HepG2 (cell line): ENCODE measurements at regions not wholly inside any gene's neighbourhood (a gene's known extent, or its start where the extent isn't known, plus 50 kb on each side); places are given as distances from the start of the nearest gene placed in this dataset.

ENCODE experiments used
- ATAC-seq: fragments of 200-7000 bp; cut with Tn5 transposase; 3 replicates; pipeline ENCODE4 v1.9.1; 2020; ENCODE audit warnings: mild to moderate bottlenecking, moderate library complexity
- BruUV-seq: library from RNA; stranded (reverse); fragments of 400-500 nt; replicated peaks from 2 replicates; lab custom pipeline; 2021; lab: Mats Ljungman, UMichigan
- CTCF ChIA-PET: fragments of 300-600 bp; formaldehyde crosslinking; extraction: SDS; loops from one replicate; lab custom pipeline; 2021; ENCODE audit warnings: low total read pairs, inconsistent platforms, low intra/inter-chr PET ratio; lab: Yijun Ruan, JAX
- POLR2A ChIA-PET: fragments of 350-600 bp; sonication (Branson Sonifier 250); formaldehyde crosslinking; loops from one replicate; lab custom pipeline; 2020; ENCODE audit warnings: antibody characterized with exemption, inconsistent platforms; lab: Yijun Ruan, JAX
- DNase-seq: peaks from one replicate; pipeline ENCODE4 v3.0.0-alpha.2; 2015; ENCODE audit warnings: low spot score
- FAIRE-seq: peaks from 3 replicates; lab custom pipeline; 2011; peaks lifted over from hg19 to GRCh38; lab: Jason Lieb, UNC
- H2AFZ ChIP-seq: one replicate; pipeline ENCODE4 v1.6.1; 2011; ENCODE audit warnings: low read length, inconsistent platforms
- H3K27ac ChIP-seq: fragments of 300-600 bp; 3 replicates; pipeline ENCODE4 v1.8.0; 2011; ENCODE audit warnings: mixed run types, mild to moderate bottlenecking, mixed read lengths, low read length, inconsistent platforms; ENCODE audit not compliant: insufficient read depth; ENCODE audit errors: extremely low read length
- H3K27me3 ChIP-seq, 2 experiments: fragments of 200-600 bp in 1 of 2; 2 replicates in 1 of 2; 3 replicates in 1 of 2; pipeline versions ENCODE4 v1.6.0 to v1.8.0; 2011; ENCODE audit warnings: low read length in 2 of 2, mild to moderate bottlenecking in 2 of 2, moderate library complexity in 2 of 2, inconsistent platforms in 1 of 2; ENCODE audit not compliant: insufficient read depth in 2 of 2, control insufficient read depth in 1 of 2
- H3K36me3 ChIP-seq, 2 experiments: fragments of 200-600 bp in 1 of 2; replicated peaks in 1 of 2; 2 replicates in 1 of 2; 3 replicates in 1 of 2; pipeline versions ENCODE4 v1.5.1 to v1.8.0; 2011; ENCODE audit warnings: low read length in 2 of 2, inconsistent platforms in 1 of 2; ENCODE audit not compliant: insufficient read depth in 2 of 2, control insufficient read depth in 1 of 2
- H3K4me1 ChIP-seq: 2 replicates; pipeline ENCODE4 v1.5.1; 2012; ENCODE audit warnings: low read length, inconsistent platforms; ENCODE audit not compliant: insufficient read depth
- H3K4me2 ChIP-seq: 2 replicates; pipeline ENCODE4 v1.6.0; 2011; ENCODE audit warnings: low read depth, low read length, inconsistent platforms
- H3K4me3 ChIP-seq, 3 experiments: fragments of 200-600 bp in 1 of 3; sonication (generic), shearing (Covaris generic) in 1 of 3; replicated peaks in 1 of 3; 2 replicates each; pipeline ENCODE4 v1.5.1; 2011 to 2016; ENCODE audit warnings: low read length in 3 of 3, inconsistent platforms in 2 of 3, low read depth in 2 of 3, mild to moderate bottlenecking in 2 of 3, control low read depth in 1 of 3, mixed read lengths in 1 of 3; ENCODE audit not compliant: insufficient read depth in 1 of 3
- H3K79me2 ChIP-seq: one replicate; pipeline ENCODE4 v1.6.1; 2011; ENCODE audit warnings: low read length, inconsistent platforms; ENCODE audit not compliant: insufficient read depth
- H3K9ac ChIP-seq: 2 replicates; pipeline ENCODE4 v1.6.0; 2011; ENCODE audit warnings: mild to moderate bottlenecking, low read depth, low read length, inconsistent platforms; ENCODE audit not compliant: insufficient read depth
- H3K9me3 ChIP-seq: 2 replicates; pipeline ENCODE4 v1.5.1; 2012; ENCODE audit warnings: mild to moderate bottlenecking, low read length
- H4K20me1 ChIP-seq: 2 replicates; pipeline ENCODE4 v1.6.0; 2011; ENCODE audit warnings: inconsistent platforms, mild to moderate bottlenecking, low read length, moderate library complexity; ENCODE audit not compliant: insufficient read depth
- ARNTL ChIP-seq: sonication (generic); formaldehyde crosslinking; IDR thresholded peaks from 2 replicates; pipeline ENCODE4 v1.4.0; 2020; ENCODE audit warnings: mild to moderate bottlenecking, missing genetic modification reagents
- BCL6 ChIP-seq: IDR thresholded peaks from 2 replicates; pipeline ENCODE4 v1.6.1; 2016; ENCODE audit warnings: missing genetic modification reagents, missing compliant biosample characterization
- ELF3 ChIP-seq: IDR thresholded peaks from 2 replicates; pipeline ENCODE4 v1.6.1; 2016; ENCODE audit warnings: missing genetic modification reagents, missing compliant biosample characterization
- FOXA3 ChIP-seq: IDR thresholded peaks from 2 replicates; pipeline ENCODE4 v1.6.1; 2016; ENCODE audit warnings: missing genetic modification reagents, missing compliant biosample characterization
- FOXP1 ChIP-seq, 2 experiments: fragments of 450-650 bp in 1 of 2; IDR thresholded peaks; 2 replicates each; pipeline ENCODE4 v1.6.1; 2017 to 2018; ENCODE audit warnings: antibody characterized with exemption in 1 of 2
- GATAD1 ChIP-seq: IDR thresholded peaks from 2 replicates; pipeline ENCODE4 v1.6.1; 2016; ENCODE audit warnings: missing genetic modification reagents, missing compliant biosample characterization
- IRX3 ChIP-seq: sonication (generic); formaldehyde crosslinking; IDR thresholded peaks from 2 replicates; pipeline ENCODE4 v1.8.1; 2023; ENCODE audit warnings: mild to moderate bottlenecking, low read depth, missing genetic modification reagents, borderline replicate concordance
- NR2F1 ChIP-seq, 2 experiments: fragments of 450-650 bp in 1 of 2; formaldehyde crosslinking in 1 of 2; IDR thresholded peaks; 2 replicates each; pipeline versions ENCODE4 v1.5.0 to v1.6.1; 2016 to 2020; ENCODE audit warnings: mild to moderate bottlenecking in 1 of 2, missing compliant biosample characterization in 1 of 2, missing genetic modification reagents in 1 of 2, moderate library complexity in 1 of 2
- SOX6 ChIP-seq, 2 experiments: fragments of 450-650 bp in 1 of 2; sonication (generic) in 1 of 2; formaldehyde crosslinking in 1 of 2; IDR thresholded peaks; 2 replicates each; pipeline versions ENCODE4 v1.4.0 to v1.6.1; 2017 to 2020; ENCODE audit warnings: antibody characterized with exemption in 1 of 2, mild to moderate bottlenecking in 1 of 2, missing genetic modification reagents in 1 of 2
- ZC3H4 ChIP-seq: sonication (generic); formaldehyde crosslinking; IDR thresholded peaks from 2 replicates; pipeline ENCODE4 v1.4.0; 2020; ENCODE audit warnings: missing genetic modification reagents, borderline replicate concordance
- ZMYM4 ChIP-seq: sonication (generic); formaldehyde crosslinking; IDR thresholded peaks from 2 replicates; pipeline ENCODE4 v1.8.1; 2023; ENCODE audit warnings: mild to moderate bottlenecking, missing genetic modification reagents
- ZNF552 ChIP-seq: sonication (generic); formaldehyde crosslinking; IDR thresholded peaks from 2 replicates; pipeline ENCODE4 v1.9.0; 2022; ENCODE audit warnings: missing genetic modification reagents, mild to moderate bottlenecking, borderline replicate concordance
- ZNF891 ChIP-seq: sonication (generic); formaldehyde crosslinking; IDR thresholded peaks from 2 replicates; pipeline ENCODE4 v1.5.0; 2020; ENCODE audit warnings: mild to moderate bottlenecking, missing genetic modification reagents
- WGBS: methylation state at CpG from one replicate; pipeline ENCODE4 v1.1.6; 2017; ENCODE audit warnings: low lambda C conversion rate; 5-methylcytosine and 5-hydroxymethylcytosine counted together
- in situ Hi-C: cut with HindIII; loops from 2 replicates; pipeline ENCODE4 v1.10.0; 2017; ENCODE audit warnings: low pct_unique_long_range_greater_than_20kb; ENCODE audit not compliant: extremely low pct_ligation_motif_present
- intact Hi-C: fragments of 100-400 bp; cut with micrococcal nuclease; formaldehyde crosslinking; loops from one replicate; pipeline ENCODE4 v1.10.0; 2022; ENCODE audit not compliant: unreplicated experiment
- TF ChIP-seq, protein P1 (sequence below): sonication (generic); formaldehyde crosslinking; IDR thresholded peaks from 2 replicates; pipeline ENCODE4 v1.5.0; 2020; ENCODE audit warnings: missing genetic modification reagents, mild to moderate bottlenecking, borderline replicate concordance
- TF ChIP-seq, protein P2 (sequence below): sonication (generic); IDR thresholded peaks from 2 replicates; pipeline ENCODE4 v1.6.1; 2016; ENCODE audit warnings: low read depth, borderline replicate concordance
- TF ChIP-seq, protein P3 (sequence below): sonication (generic); formaldehyde crosslinking; conservative IDR thresholded peaks from 2 replicates; pipeline ENCODE4 v1.8.0; 2022; ENCODE audit warnings: missing genetic modification reagents

DNA sequence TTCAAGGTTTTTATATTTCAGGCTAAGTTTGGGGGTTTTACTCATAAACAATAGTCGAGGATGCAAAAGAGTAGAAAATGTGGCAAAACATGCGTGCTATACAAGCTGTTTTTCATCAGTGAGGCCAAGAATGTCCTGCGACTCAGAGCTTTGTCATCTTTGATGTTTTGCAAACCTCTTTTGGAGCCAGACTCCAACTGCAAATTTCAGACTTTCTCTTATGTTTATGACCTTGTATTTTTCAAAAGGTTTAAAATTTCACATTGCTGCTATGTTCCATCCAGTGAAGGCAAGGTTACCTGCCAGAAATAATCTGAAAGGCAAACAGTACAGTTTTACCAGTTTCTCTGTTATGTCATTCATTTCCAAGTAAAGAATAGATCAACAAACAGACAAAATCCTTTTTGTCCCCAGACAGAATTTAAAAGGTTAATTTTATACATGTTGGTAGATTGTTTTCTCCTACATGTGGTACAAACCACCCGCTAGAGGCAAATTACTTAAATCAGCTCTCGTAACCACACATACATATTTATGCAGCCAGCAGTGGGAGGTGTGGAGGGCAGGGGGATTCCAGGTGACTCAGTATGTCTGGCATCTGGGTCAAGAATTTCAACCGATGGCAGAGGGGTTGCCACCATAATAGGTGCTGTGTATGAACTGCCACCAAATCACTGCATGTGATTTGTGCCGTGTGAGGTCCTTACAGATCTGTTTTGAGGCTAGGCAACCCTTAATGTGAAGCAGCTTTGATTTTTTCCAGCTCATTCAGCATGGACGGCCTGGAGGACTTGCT lies 119.8 kb upstream of the CPM start (continued):
- TF ChIP-seq, protein P1, sequence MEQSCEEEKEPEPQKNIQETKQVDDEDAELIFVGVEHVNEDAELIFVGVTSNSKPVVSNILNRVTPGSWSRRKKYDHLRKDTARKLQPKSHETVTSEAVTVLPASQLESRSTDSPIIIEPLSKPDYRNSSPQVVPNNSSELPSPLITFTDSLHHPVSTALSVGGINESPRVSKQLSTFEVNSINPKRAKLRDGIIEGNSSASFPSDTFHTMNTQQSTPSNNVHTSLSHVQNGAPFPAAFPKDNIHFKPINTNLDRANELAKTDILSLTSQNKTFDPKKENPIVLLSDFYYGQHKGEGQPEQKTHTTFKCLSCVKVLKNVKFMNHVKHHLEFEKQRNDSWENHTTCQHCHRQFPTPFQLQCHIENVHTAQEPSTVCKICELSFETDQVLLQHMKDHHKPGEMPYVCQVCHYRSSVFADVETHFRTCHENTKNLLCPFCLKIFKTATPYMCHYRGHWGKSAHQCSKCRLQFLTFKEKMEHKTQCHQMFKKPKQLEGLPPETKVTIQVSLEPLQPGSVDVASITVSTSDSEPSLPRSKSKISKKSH (CRISPR knock-in tag): no peak
- TF ChIP-seq ZNF891 (CRISPR knock-in tag) (no peak), ZC3H4 (CRISPR knock-in tag) (no peak)
- TF ChIP-seq, all 625 proteins: peak for 79

DNA sequence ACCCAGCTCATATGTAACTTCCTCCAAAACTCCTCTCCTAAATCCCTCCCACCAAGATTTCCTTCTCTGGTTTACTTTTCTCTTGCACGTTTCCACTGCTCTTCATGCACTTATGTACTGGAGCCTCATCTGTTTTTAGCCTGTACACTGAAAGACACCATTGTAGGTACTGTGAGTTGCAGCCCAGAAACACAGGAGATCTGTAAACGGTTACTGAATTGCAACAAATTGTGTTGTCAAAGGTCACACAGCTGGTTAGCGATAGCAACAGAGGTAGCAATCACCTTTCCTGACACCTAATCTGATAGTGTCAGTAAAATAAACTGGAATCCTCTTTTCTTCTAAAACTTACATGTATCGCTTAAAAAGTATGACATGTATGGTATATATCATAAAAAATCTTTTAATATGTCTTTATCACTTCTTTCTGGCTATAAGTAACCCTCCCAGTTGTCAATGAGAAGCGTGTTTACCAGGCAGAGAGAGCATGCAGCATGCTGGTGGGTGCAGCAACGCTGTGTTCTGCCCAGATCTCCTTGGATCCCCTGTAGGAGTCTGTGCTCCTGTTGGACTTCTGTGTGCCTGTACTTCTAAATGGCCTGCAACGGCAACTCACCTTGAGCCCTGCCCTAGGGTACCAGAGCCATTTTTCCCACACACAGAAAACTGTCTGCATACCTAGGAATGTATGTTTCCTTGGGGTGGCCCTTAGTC lies 121.5 kb upstream of the CPM start:
- FAIRE-seq (peak; percentile 85), ATAC-seq (peak; percentile 58), DNase-seq (peak; percentile 58)
- no peaks in the 10 kb centered on the region for H3K9me3 ChIP-seq
- H4K20me1 ChIP-seq: no peaks in the 10 kb centered on the region
- no peaks in the 10 kb centered on the region for H3K36me3 ChIP-seq
- CTCF ChIA-PET: no interaction called here
- peak overlapping the region; percentile 69 for H3K4me2 ChIP-seq
- H3K9ac ChIP-seq: peak overlapping the region; percentile 14
- no peaks in the 10 kb centered on the region for H3K79me2 ChIP-seq
- H3K27ac ChIP-seq: peak overlapping the region; percentile 75
- H3K4me3 ChIP-seq: peak overlapping the region in 2 of 3 experiments; percentile 23 to 27; a peak in 2 of 6 replicates
- POLR2A ChIA-PET: no interaction called here
- H2AFZ ChIP-seq: peak overlapping the region; percentile 62
- intact Hi-C loops: no loop called here
- WGBS: 7% methylated on average over 7 of the region's 7 CpGs
- in situ Hi-C loops: no loop called here
- no peaks in the 10 kb centered on the region for H3K27me3 ChIP-seq
- H3K4me1 ChIP-seq: peaks cover 72% of the 10 kb centered on the region
- BruUV-seq: no TSS peak
- TF ChIP-seq FOXP1 (IDR thresholded peaks at IDR 0.05) (no peak), FOXP1 (CRISPR knock-in tag; IDR thresholded peaks at IDR 0.05) (peak; percentile 82), SOX6 (IDR thresholded peaks at IDR 0.05) (no peak), SOX6 (CRISPR knock-in tag; IDR thresholded peaks at IDR 0.05) (peak; percentile 62), BCL6 (CRISPR knock-in tag) (peak; percentile 43), FOXA3 (peak; percentile 45; the same call in 1 of the 2 replicates), IRX3 (CRISPR knock-in tag) (no peak), ELF3 (CRISPR knock-in tag) (0 out of 2 replicates have a peak, but pooled peaks have one; percentile 29), ARNTL (CRISPR knock-in tag) (0 out of 2 replicates have a peak, but pooled peaks have one; percentile 30), NR2F1 (CRISPR knock-in tag; IDR thresholded peaks at IDR 0.05) (peak in 1 of 2 experiments; percentile 59; a peak in 1 of 4 replicates), GATAD1 (CRISPR knock-in tag) (no peak), ZC3H4 (CRISPR knock-in tag) (no peak), ZMYM4 (no peak), ZNF552 (CRISPR knock-in tag) (no peak)
- TF ChIP-seq, protein P2, sequence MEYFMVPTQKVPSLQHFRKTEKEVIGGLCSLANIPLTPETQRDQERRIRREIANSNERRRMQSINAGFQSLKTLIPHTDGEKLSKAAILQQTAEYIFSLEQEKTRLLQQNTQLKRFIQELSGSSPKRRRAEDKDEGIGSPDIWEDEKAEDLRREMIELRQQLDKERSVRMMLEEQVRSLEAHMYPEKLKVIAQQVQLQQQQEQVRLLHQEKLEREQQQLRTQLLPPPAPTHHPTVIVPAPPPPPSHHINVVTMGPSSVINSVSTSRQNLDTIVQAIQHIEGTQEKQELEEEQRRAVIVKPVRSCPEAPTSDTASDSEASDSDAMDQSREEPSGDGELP: peak; percentile 92
- TF ChIP-seq, protein P3, sequence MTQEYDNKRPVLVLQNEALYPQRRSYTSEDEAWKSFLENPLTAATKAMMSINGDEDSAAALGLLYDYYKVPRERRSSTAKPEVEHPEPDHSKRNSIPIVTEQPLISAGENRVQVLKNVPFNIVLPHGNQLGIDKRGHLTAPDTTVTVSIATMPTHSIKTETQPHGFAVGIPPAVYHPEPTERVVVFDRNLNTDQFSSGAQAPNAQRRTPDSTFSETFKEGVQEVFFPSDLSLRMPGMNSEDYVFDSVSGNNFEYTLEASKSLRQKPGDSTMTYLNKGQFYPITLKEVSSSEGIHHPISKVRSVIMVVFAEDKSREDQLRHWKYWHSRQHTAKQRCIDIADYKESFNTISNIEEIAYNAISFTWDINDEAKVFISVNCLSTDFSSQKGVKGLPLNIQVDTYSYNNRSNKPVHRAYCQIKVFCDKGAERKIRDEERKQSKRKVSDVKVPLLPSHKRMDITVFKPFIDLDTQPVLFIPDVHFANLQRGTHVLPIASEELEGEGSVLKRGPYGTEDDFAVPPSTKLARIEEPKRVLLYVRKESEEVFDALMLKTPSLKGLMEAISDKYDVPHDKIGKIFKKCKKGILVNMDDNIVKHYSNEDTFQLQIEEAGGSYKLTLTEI: no peak
